Tibial nerve (tissue), 4 donors: ENCODE measurements at regions not wholly inside any gene's neighbourhood (a gene's known extent, or its start where the extent isn't known, plus 50 kb on each side); places are given as distances from the start of the nearest gene placed in this dataset.

Experiments
- DNase-seq, 2 donors: peaks; one replicate each; pipeline ENCODE4 v3.0.0-alpha.2; 2019; ENCODE audit warnings: low spot score in 2 of 2
- H3K27ac ChIP-seq, 4 donors: fragments of 200-600 bp; sonication (generic) in 3 of 4; one replicate each; pipeline ENCODE4 v1.5.1; 2017 to 2019; ENCODE audit warnings: mild to moderate bottlenecking in 1 of 4
- H3K27me3 ChIP-seq, 2 donors: fragments of 200-600 bp; sonication (generic) in 1 of 2; one replicate each; pipeline versions ENCODE4 v1.5.1 to v1.6.0; 2017 to 2019
- H3K36me3 ChIP-seq, 3 donors: fragments of 200-600 bp; sonication (generic); one replicate each; pipeline ENCODE4 v1.5.1; 2018 to 2019
- H3K4me1 ChIP-seq, 4 donors: fragments of 200-600 bp; sonication (generic) in 3 of 4; one replicate each; pipeline ENCODE4 v1.5.1; 2017 to 2019
- H3K4me3 ChIP-seq, 4 donors: fragments of 200-600 bp; sonication (generic) in 3 of 4; one replicate each; pipeline ENCODE4 v1.5.1; 2017 to 2019; ENCODE audit warnings: mild to moderate bottlenecking in 1 of 4, moderate library complexity in 1 of 4
- H3K9me3 ChIP-seq, 4 donors: fragments of 200-600 bp; sonication (generic) in 3 of 4; one replicate each; pipeline ENCODE4 v1.5.1; 2017 to 2019
- EP300 ChIP-seq, 2 donors: sonication (generic); formaldehyde crosslinking; IDR thresholded peaks; one replicate each; pipeline ENCODE4 v1.6.1; 2017; ENCODE audit warnings: antibody characterized with exemption in 2 of 2, mild to moderate bottlenecking in 1 of 2
- POLR2A ChIP-seq, 2 donors: fragments of 450-650 bp; IDR thresholded peaks; one replicate each; pipeline ENCODE4 v1.6.1; 2017; ENCODE audit warnings: antibody characterized with exemption in 2 of 2, mild to moderate bottlenecking in 2 of 2, moderate library complexity in 2 of 2
- WGBS, 2 donors: methylation state at CpG; one replicate each; pipeline ENCODE4 v1.1.5; 2018; 5-methylcytosine and 5-hydroxymethylcytosine counted together
- TF ChIP-seq, protein P1 (sequence below), 5 experiments: fragments of 200-600 bp in 3 of 5; fragments of 450-650 bp in 2 of 5; sonication (generic) in 3 of 5; IDR thresholded peaks; one replicate each; pipeline ENCODE4 v1.5.1; 2016 to 2019; ENCODE audit warnings: antibody characterized with exemption in 5 of 5, mild to moderate bottlenecking in 3 of 5, moderate library complexity in 2 of 5

DNA sequence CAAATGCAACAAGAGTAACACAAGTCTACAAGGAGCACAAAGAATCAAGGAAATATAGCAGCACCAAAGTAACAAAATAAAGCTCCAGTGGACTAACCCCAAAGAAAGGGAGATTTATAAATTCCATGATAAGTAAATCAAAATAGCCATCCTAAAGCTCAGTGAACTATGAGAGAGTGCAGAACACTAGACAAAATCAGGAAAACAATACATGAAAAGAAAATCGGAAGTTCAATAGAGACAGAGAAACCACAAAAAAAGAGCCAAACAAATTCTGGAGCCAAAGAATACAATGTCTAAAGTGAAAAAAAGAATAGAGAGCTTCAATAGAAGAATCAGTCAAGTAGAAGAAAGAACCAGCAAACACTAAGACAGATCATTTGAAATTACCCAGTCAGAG, 247.3 kb upstream of the TENT5A start:
- no peak for TF ChIP-seq EP300 (IDR thresholded peaks at IDR 0.05)
- TF ChIP-seq, protein P1, sequence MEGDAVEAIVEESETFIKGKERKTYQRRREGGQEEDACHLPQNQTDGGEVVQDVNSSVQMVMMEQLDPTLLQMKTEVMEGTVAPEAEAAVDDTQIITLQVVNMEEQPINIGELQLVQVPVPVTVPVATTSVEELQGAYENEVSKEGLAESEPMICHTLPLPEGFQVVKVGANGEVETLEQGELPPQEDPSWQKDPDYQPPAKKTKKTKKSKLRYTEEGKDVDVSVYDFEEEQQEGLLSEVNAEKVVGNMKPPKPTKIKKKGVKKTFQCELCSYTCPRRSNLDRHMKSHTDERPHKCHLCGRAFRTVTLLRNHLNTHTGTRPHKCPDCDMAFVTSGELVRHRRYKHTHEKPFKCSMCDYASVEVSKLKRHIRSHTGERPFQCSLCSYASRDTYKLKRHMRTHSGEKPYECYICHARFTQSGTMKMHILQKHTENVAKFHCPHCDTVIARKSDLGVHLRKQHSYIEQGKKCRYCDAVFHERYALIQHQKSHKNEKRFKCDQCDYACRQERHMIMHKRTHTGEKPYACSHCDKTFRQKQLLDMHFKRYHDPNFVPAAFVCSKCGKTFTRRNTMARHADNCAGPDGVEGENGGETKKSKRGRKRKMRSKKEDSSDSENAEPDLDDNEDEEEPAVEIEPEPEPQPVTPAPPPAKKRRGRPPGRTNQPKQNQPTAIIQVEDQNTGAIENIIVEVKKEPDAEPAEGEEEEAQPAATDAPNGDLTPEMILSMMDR (IDR thresholded peaks at IDR 0.05) = no peak
- no peak for TF ChIP-seq POLR2A (IDR thresholded peaks at IDR 0.05)
- no peak for DNase-seq
- no peaks in the 10 kb centered on the region for H3K9me3 ChIP-seq
- H3K27ac ChIP-seq = no peak overlapping the region
- no peaks in the 10 kb centered on the region for H3K36me3 ChIP-seq
- no peak overlapping the region for H3K4me3 ChIP-seq
- H3K27me3 ChIP-seq = no peaks in the 10 kb centered on the region
- WGBS, 2 donors = 59 to 62% methylated on average over 1 of the region's 1 CpG
- peaks cover 0 to 20% (median 7%) of the 10 kb centered on the region in 4 donors for H3K4me1 ChIP-seq

DNA sequence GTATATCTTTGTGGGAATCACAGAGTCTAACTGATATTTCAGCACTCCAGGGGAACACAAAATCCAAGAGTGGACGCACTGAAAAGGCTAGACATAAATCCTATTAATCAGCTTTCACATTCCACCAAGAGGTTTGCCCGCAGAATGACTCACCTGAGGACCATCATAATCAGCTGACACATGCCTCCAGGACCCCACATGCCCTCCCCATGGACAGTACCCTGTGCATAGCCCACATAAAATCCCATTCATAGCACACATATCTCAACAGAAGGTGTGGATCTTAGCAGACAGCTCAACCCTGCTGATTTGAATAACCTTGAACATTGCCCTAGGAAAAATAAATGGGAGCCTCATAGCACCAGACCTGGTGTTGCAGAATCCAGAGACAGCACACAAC, 246.8 kb upstream of the TENT5A start:
- no peak overlapping the region for H3K27ac ChIP-seq
- no peaks in the 10 kb centered on the region for H3K36me3 ChIP-seq
- WGBS, 2 donors = 94 to 100% methylated on average over 2 of the region's 2 CpGs
- peaks cover 0 to 20% (median 7%) of the 10 kb centered on the region in 4 donors for H3K4me1 ChIP-seq
- DNase-seq = no peak
- H3K9me3 ChIP-seq = no peaks in the 10 kb centered on the region
- no peaks in the 10 kb centered on the region for H3K27me3 ChIP-seq
- TF ChIP-seq POLR2A (IDR thresholded peaks at IDR 0.05) = no peak
- no peak for TF ChIP-seq EP300 (IDR thresholded peaks at IDR 0.05)
- TF ChIP-seq, protein P1 (IDR thresholded peaks at IDR 0.05) = no peak
- H3K4me3 ChIP-seq = no peak overlapping the region

DNA sequence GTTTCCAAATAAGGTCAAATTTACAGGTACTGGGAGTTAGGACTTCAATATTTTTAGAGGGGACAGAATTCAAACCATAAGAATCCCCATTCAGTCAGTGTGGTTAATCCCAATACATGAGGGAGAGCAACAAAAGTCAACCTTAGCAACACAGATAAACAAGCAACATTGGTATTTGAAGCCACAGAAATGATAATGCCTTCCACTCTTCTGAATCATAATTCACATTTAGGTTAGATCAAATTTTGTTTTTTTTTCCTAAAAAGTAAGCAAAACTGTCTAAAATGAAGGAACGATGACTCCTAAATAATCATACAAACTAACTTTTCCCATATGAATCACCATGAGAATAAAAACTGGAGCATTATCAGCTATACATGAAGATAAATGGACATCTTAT, 246.0 kb upstream of the TENT5A start:
- WGBS, 2 donors = 74 to 87% methylated on average over 1 of the region's 1 CpG
- DNase-seq = no peak
- TF ChIP-seq EP300 (IDR thresholded peaks at IDR 0.05) (no peak), POLR2A (IDR thresholded peaks at IDR 0.05) (no peak)
- no peaks in the 10 kb centered on the region for H3K27me3 ChIP-seq
- no peak overlapping the region for H3K4me3 ChIP-seq
- H3K9me3 ChIP-seq = no peaks in the 10 kb centered on the region
- H3K4me1 ChIP-seq = peaks cover 0 to 20% (median 7%) of the 10 kb centered on the region in 4 donors
- H3K27ac ChIP-seq = no peak overlapping the region
- H3K36me3 ChIP-seq = no peaks in the 10 kb centered on the region

DNA sequence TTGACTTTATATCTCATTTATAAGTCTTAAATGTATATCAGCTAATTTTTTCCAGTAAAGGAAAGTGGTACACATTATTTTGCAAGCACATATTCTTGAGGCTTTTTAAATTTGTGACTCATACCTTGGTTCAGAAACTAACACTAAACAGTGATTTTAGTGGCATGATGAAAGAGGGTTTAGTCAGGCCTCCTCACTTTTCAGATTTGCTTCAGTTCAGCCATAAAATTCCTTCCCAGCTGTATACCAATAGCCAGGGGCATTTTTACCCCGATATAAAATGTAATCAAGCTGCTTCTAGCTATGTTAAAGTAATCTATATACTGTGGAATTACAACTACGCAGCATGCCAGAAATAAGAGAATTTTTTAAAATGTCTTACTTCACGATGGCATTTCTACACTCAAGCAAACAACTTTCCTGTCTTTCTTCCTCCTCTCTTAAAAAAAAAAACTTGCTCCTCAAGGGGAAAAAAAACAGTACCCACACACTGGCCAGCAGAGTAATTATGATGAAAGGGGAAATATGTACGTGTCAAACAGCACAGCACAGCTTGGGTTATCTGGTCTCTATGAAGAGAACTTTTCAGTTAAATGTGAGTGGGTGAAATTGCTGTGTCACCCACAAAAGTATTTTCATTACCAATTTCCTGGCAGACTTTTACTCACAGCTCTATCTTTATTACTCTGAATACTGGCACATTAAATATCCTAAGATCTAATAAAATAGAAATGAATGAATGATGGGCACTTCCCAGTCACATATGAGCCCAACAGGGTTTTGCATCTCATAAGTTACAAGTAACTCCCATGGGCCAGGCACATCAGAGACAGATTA, 244.8 kb upstream of the TENT5A start:
- Histone ChIP-seq H3K4me1 (peaks cover 0 to 20% (median 7%) of the 10 kb centered on the region in 4 donors), H3K4me3 (no peak overlapping the region), H3K9me3 (no peaks in the 10 kb centered on the region), H3K27me3 (no peaks in the 10 kb centered on the region), H3K36me3 (no peaks in the 10 kb centered on the region), H3K27ac (peak overlapping the region in 2 of 4 donors; percentile 44 to 45)
- TF ChIP-seq, protein P1 (IDR thresholded peaks at IDR 0.05) = no peak
- TF ChIP-seq POLR2A (IDR thresholded peaks at IDR 0.05) (no peak), EP300 (IDR thresholded peaks at IDR 0.05) (no peak)
- WGBS, 2 donors = 52 to 54% methylated on average over 4 of the region's 4 CpGs
- no peak for DNase-seq

DNA sequence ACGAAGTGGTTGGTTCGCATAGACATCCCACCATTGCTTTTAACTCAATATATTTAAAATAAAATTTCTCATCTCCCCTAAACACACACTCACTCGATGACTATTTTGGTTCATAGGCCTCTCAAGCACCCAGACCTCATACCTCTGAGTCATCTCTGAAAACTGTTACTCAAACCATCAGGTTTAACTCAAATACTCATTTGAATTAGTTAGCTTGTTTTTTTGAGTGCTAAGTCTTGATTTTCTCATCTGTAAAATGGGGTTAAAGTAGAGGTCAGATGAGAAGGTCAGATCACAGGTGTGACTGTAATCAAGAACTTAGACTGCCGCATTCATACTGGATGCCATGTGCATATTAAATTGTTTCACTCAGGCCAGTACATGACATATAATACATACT, 243.9 kb upstream of the TENT5A start:
- Histone ChIP-seq H3K4me3 (no peak overlapping the region), H3K9me3 (no peaks in the 10 kb centered on the region), H3K27ac (peak overlapping the region in 2 of 4 donors; percentile 44 to 63), H3K27me3 (no peaks in the 10 kb centered on the region), H3K4me1 (peaks cover 0 to 20% (median 7%) of the 10 kb centered on the region in 4 donors), H3K36me3 (no peaks in the 10 kb centered on the region)
- 95 to 97% methylated on average over 4 of the region's 4 CpGs for WGBS, 2 donors
- no peak for DNase-seq
- TF ChIP-seq EP300 (IDR thresholded peaks at IDR 0.05) = no peak
- TF ChIP-seq POLR2A (IDR thresholded peaks at IDR 0.05) = no peak
- TF ChIP-seq, protein P1 (IDR thresholded peaks at IDR 0.05) = no peak
